NCI-H146 (cell line): ENCODE measurements at regions not wholly inside any gene's neighbourhood (a gene's known extent, or its start where the extent isn't known, plus 50 kb on each side); places are given as distances from the start of the nearest gene placed in this dataset.
A peak's percentile ranks its signal among the peaks of the same experiment; 100 is the strongest.

ENCODE experiments used
- DNase-seq: peaks from one replicate; lab custom pipeline; 2025; lab: John Stamatoyannopoulos, UW

DNA sequence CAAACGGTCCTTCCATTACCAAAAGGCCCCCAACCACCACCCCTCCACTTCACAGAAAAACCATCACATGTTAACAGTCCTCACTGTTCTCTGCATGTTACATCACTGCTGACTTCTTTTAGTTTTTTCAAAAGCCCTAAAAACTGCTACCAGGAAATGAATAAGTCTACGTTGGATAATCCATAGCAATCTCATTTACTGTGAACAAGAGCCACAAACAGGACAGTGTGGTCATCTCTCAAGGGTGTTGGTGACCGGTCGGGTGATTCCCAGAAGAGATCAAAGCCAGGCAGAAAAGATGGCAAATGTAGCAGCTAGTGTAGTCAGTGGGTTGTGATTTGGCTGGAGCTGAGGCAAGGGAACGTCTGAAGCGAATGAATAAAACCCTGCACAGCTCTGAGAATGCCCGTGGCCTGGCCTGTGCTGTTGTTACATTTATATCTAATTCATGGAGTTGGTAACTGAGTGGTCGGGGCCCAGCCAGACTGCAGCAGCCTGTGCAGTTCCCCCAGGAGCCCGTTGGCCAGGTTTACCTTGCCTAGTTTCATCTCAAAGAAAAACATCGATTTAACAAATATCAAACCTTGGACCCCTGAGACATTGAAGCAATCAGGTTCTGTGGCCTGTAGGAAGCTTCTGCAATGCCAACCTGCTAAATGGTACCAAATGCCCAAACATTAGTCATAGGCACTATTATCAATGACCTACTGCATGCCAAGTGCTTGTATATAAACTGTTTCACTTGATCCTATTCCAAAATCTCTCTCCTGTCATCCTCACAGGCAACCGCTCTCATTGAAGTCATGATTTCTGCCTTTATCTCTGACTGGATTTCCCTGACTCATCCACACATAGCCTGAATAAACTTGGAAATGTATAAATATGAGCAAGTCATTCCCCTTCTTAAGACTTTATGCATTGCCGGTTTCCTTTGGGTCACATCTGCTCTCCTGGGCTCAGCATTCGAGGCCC, 153.8 kb upstream of the SERP2 start:
- DNase-seq: no peak

DNA sequence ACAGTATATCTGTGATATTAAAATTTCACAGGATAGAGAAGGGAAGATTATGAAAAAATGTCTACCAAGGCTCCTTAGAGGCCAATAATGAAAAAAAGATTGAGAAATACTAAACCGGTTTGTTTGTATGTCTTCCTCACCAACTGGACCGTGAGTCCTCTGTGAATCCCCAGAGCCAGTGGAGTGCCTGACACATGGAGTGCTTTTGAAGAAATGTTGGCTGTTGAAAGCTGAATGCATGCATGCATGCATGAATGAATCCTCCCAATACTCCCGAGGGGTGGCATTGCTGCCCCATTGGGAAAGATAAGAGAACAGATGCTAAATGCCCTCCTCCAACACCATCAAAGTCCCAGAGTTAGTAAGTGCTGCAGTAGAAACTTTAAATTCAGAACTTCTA, 152.7 kb upstream of the SERP2 start:
- DNase-seq: no peak

DNA sequence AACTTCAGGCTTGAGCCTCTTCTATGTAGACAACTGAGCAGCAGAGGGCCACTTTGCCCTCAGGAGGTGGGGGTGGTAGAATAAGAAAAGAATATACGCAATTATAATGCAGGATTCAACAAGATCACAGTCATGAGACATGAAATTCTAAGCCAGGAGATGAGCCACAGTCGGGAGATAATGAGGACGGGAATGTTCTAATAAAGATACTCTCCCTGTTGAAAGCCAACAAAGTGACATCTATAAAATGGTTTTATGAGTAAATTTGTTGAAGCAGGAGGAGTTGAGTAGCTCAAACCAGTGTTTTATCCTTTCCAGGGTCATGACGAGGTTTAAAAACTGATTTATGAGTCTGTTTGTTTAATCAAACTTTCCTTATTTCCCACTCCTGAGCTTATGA, 152.0 kb upstream of the SERP2 start:
- DNase-seq: no peak

DNA sequence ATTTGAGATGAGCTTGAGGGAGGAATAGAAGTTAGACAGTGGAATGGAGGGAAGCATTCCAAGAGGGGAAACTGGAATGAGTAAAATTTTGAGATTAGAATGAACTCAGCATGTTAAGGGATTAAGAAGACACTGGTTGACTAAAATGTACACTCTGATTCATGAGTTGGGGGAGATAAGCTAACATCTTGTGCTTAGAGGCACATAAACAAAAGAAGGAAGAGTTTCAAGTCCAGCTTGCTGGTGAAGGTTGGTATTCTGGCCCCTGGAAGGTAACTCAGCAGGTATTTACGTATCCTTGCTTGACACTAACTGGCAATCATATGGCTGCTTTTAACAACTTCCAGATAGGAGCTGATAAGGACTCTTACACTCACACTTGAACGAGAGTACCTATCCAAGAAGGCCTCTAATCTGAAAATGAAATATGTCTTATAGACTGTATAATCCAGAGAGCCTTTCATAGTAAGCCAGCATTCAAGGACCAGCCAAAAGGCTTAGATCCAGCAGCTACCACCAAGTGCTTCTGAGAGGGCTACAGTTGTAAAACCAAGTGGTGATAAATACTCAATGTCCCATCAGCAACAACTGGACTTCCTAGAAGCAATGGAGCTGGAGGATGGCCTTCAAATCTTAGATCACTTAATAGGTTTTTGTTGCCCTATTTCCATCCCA, 149.7 kb upstream of the SERP2 start:
- no peak for DNase-seq

DNA sequence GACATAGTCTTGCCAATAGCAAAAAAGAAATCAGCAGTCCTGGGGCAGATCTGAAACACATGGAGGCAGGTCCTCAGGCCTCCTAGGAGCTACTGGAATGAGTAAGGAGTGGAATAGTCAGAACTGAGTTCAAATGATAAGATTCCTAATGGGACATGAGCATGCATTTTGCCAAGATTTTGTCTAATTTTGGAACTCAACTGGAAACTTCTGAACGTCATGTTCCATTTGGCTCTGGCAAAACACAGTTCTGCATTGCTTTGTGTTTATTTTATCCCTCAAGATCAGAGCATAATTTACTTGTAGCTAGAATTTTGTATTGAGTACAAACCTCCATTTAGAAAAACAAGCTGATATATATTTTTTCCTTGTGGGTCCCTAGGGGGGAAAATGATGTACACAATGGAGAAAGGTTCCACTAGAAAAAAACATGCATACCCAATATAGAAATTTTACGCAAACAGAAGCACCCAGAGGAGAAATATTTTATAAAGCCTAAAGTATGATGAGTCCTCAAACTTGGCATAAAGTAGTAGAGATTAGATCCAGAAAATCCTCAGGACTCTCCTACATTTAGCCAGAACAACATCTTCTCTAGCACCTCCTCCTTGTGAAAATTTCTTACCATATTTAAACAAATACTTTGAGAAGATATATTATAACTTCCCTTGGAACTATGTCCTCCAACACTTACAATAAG, 149.0 kb upstream of the SERP2 start:
- no peak for DNase-seq

DNA sequence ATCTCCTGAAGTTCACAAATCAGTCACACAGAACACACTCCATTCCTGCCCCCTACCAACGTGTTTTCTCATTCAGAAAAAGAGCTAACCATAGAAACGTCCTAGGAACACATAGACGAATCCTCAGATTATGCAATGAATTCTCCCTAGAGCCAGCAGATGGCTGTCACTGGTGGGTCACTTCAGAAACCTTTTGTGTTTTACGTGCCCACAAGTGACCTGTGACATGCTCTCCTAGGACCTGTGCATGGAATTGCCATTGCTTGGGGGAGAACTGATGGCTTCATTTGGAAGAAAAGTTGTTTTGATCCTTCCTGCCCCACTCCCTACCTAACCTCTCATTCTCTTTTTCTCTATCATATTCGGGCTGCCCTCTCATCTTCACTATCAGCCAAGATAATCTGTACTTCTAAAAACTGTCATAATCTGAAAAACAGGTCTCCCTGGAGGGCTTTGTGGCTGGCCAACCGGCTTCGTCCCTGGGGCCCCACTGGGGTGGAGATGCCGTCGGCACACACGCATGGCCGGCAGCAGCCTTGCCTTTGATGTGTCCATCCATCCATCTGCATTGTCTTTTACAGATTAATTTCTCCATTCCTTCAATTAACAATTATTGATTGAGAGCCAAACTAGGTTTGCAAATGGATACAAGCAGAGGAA, 144.1 kb upstream of the SERP2 start:
- no peak for DNase-seq

DNA sequence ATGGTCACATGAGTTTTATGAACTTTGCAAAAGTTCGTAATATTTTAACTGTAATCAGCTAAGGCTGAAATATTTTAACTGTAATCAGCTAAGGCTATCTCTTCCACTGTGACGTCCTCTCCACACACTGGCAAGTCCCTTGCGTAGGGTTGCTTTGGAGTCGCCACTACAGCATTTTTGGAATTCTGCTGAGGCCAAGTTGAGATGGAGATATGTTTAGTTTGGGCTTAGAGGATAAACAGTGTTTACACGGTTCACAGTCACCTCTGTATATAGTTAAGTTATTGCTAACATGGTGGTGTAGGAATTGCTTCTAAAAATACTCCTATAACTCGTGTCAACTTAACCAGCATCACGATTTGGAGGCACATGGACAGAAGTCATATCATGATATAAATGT, 143.6 kb upstream of the SERP2 start:
- no peak for DNase-seq

DNA sequence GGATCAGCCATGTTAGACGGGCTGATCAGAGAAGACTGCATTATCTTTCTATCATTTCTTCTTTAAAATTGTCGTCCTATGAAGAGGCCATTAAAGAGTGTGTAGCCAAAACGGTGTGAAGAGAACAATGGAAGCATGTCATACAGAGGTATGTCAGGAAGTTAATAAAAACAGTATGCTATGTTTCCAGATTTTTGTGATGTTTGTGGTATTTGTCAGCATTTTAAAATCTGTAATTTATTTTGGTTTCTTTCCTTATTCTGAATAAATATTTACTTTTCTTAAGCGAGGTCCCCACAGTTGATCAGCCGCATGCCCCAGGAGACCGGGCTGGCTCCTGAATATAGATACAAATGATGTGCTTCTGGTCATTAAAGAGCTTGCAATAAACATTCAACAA, 142.9 kb upstream of the SERP2 start:
- no peak for DNase-seq

DNA sequence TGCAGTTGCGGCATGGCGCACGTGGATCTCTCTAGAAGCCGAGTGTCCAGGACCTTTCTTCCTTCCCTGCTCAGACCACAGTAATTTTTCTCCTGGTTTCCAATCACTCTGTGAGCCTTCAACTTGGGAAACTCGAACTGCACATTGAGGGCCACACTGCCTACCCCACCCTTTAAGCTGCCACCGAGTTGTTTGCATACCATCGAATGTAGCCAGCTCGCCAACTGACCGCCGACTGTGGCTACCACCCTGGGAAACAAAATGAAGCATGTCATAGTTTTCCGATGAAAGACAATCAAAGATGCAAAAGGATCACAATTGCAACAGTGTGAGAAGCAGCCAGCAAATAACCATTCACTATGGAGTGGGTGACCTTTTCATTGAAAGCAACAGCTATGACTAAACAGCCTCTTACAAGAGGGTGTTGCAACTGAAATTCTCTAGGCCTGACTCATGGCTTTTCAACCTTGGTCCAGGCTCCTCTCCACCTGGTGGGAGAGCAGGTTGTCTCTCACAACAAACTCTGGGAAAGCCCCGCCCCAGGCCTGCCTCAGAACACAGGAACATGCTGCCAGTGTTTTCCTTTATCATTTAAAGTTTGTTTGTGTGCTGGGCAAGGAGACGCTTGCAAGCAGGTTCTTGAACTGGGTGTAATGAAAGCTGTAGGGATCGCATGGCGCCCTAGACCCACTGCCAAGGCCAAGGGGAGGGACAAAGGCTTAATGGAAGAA, 141.7 kb upstream of the SERP2 start:
- DNase-seq: no peak

DNA sequence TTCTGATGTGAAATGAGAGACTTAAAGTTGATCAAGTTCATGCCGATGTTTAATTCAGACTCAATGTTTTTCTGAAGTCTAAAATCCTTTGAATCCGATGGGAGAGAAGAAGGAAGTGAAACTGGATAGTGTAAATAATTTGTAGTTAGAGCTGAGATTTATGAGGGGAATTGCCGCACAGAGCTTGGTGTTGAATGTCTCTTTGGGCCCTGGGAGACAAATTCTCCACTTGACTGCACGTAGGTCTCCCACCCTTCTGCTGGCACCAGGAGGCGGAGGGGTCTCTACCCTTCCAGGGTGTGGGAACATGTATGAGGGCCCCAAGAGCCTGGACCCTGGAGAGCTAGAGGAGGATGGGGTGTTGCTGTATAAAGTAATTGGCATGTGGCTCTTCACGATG, 140.8 kb upstream of the SERP2 start:
- DNase-seq: no peak

DNA sequence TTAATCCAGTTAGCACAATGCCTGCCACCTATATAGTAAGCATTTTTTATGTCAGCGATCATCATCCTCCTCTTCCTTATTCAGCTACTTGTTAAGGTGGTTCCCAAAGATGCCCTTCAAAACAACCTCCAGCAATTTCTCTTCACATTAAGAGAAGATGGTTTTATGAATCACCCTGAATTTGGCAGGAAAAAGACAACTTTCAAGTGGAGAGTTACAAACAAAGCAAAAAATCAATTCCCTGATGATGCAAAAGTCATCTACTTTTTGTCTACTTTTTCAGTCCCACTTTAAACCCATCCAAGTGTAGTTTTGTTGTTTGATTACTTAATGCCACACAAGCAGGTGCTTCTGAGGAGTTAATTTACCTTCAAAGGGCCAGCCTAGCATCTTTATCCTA, 139.1 kb upstream of the SERP2 start:
- no peak for DNase-seq

DNA sequence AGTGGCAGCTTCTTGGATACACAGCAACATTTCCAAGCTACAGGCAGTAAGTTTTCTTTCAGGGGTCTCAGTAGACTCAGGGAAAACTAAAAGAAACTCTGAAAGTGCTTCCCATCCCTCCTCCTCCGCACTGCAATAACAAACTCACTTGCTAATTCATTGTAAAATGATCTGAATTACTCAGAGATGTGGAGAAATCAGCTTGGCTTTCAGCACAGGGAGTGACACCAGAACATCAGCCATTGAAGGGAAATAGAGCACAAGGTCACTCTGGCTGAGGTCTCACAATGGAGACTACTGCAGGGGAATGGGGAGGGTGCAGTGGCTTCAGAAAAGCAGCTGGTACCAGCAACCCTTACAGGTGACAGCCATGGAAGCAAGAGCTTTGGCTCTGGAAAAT, 137.3 kb upstream of the SERP2 start:
- DNase-seq: no peak

DNA sequence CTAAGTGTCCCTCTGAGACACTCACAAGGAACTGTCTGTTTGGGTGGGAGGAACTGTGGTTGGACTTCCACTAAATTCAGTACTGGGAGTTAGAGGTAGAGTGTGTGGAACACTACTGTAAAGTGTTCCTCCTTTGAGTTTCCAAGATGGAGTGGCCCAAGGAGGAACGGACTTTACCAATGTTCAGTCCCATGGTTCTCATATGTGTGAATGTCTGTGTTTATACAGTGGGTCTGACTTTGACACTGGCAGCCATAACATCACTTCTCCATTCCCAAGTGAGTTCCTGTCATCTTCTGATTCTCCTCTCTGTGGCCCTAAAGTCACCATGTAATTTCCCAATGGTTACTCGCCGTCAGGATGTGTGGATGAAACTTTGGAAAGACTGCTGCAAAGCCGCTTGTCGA, 136.8 kb upstream of the SERP2 start:
- DNase-seq: no peak

DNA sequence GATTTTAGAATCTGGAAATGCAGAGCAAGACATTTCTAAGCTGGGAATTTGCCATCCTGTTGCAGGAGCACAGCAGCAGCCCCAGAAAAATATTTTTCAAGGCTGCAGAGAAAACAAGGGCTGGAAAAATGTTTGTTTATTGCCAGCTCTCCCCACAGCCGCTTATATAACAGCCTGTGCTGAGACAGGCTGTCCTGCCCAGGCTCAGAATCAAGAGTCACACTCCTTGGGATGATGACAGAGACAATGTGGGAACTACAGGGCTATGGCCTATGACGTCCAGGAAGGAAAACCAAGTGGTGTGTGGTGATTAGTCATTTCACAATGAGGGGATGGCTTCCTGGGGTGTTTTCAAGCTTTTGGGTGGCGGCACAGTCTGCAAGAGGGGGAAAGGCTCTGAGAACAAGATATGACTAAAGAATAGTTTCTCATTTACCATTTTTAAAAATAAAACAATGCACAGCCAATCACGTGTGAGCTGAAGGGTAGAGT, 136.3 kb upstream of the SERP2 start:
- DNase-seq: no peak

DNA sequence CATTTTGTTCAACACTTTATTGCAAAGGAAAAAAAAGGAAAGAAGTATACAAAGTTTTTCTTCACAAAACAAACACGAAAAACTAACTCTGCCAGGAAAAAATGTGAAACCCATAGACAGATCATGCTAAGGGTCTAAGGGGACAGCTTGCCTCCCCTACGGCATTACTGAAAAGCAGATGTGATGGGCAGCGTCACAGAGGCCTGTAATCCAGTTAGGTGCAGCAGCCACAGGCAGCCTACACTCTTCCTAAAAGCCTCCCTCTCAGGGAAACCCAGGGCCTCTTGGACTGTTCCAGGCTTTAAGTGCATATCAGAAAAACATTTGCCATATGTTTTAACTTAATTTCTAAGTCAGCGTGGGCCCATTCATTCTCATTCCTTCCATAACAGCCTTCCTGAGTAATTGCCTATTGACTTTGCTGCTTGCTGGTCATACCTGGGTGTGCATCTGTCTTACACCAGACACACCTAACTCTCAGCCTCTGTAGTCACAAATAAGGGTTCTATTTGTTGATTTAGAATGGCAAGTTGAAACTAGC, 135.7 kb upstream of the SERP2 start:
- peak; percentile 25 for DNase-seq

DNA sequence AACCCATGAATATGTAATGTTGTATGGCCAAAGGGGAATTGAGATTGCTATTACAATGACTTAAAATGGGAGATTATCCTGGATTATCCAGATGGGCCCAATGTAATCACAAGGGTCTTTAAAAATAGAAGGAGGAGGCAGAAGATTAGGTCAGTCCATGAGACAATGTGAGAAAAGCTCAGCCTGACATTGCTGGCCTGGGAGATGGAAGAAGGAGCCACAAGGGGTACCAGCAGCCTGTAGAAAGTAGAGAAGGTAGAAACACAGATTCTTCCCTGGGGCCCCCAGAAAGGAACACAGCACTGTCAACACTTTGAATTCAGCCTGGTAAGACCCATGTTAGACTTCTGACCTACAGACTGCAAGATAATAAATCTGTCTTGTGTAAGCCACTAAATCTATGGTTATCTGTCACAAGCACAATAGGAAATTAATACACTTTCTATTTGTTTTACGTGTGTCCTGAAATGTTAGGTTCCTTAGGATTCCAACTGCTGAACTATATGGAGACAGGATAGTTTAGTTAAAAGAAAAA, 132.9 kb upstream of the SERP2 start:
- no peak for DNase-seq

DNA sequence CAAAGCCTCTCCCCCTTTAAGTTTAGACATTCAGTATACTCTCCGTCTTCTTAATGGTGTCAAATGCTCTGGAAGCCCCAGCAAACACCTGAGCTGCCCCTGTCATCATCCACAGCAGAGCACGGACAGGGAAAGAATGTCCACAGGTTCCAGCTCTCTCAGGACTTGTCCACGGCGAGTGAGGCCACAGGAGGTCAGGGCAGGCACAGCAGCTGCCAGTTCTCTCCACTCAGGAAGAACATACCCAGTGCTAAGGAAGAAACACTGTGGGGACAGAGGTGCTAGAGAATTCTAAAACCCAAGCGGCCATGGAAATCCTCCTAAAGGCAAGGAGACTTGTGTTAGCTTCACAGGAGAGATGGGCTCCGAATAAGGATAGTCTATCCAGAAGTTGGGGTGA, 132.0 kb upstream of the SERP2 start:
- DNase-seq: no peak

DNA sequence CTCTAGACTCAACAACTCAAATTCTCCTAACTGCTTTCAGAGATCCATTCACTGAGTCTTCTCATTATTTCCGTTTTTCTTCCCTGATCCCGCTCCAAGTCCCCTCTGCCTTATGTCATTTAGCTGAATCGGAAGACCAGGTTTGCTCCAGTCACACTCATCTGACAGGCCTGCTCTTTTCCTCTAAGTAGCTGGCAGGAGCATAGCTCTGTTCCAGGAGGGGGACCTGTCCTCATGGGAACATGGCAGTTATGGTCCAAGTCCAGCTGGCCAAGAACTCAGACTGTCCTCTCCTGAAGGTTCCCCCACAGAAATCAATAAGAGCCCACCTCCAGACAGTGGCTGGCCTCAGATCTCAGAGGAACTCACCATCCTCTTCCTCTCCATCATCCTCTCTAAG, 130.9 kb upstream of the SERP2 start:
- no peak for DNase-seq

DNA sequence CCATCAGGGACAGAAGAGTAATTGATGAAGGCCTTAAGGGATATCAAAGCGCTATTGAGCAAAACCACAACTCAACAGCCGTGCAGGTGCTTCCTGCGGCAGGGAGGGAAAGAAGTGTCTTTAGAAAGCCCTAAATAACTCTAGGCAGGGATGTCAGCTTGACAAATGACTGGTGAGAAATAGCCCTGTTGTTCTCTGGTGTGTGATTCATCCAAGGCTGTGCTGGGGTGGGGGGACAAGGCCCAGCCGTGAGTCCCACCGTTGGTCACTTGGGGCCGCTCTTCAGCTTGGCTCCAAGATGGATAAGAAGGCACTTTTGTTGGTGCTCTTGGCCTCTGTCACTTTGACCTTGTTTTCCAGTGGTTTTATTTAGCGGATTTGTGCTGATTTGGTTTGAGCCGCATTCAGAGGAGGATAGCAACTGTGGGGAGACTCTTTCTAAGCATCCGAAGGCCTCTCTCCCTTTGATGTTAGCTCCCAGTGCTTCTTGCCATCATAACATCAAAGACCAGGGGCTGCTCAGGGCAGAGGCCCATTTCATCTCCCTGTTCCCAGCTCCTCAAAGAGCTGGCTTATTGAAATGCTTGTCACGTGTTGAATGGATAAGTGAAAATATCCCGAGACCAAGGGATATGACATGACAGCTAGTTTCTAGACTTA, 130.3 kb upstream of the SERP2 start:
- peak; percentile 85 for DNase-seq

DNA sequence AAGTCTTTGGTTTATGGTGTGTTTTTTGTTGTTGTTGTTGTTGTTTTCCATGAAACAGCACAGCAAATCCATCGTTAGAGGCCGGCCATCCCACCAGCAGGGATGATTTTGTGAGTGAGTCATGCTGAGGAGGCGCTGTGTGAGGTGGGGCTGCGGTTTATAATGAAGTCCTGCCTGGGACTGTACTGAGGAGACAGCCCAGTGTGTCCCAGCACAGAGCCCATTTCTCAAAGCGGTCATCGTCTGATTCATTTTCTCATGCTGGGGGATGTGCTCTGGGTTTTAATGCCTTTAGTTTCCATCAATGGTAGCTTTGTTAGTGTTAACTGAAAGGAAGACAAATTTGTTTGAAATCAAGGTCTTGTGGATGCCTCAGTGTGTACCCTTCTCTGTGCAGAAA, 129.3 kb upstream of the SERP2 start:
- DNase-seq: no peak
